ENCODE measurements at regions not wholly inside any gene's neighbourhood (a gene's known extent, or its start where the extent isn't known, plus 50 kb on each side); places are given as distances from the start of the nearest gene placed in this dataset.
"Not testable (repeated sequence)": the region's sequence is repeated elsewhere in the genome, so short reads cannot be mapped to it uniquely, and the experiment has no call there.

GRCh38 chr18:60895181-60895580 is 438.0 kb upstream of the CDH20 start:
- DNase-seq = no peak

- DNase-seq = no peak
Measured at GRCh38 chr18:60898111-60898510, 435.1 kb upstream of the CDH20 start.

- DNase-seq = no peak
Measured at GRCh38 chr18:60905699-60906098, 427.5 kb upstream of the CDH20 start.

- DNase-seq = no peak
Measured at GRCh38 chr18:60910534-60910933, 422.7 kb upstream of the CDH20 start.

- no peak for DNase-seq
Measured at GRCh38 chr18:60911504-60911903, 421.7 kb upstream of the CDH20 start.

- peak; percentile 22 for DNase-seq
Measured at GRCh38 chr18:60915160-60915559, 418.1 kb upstream of the CDH20 start.

- DNase-seq = not testable (repeated sequence)
Measured at GRCh38 chr18:60918862-60919261, 414.4 kb upstream of the CDH20 start.

GRCh38 chr18:60925892-60926291 is 407.3 kb upstream of the CDH20 start:
- DNase-seq = no peak

- DNase-seq = no peak
Measured at GRCh38 chr18:60929966-60930365, 403.3 kb upstream of the CDH20 start.

GRCh38 chr18:60935041-60935910 is 398.0 kb upstream of the CDH20 start:
- no peak for DNase-seq

GRCh38 chr18:60936101-60936500 is 397.1 kb upstream of the CDH20 start:
- no peak for DNase-seq

- DNase-seq = no peak
Measured at GRCh38 chr18:60943297-60943696, 389.9 kb upstream of the CDH20 start.

- no peak for DNase-seq
Measured at GRCh38 chr18:60950634-60951033, 382.6 kb upstream of the CDH20 start.

- DNase-seq = no peak
Measured at GRCh38 chr18:60951091-60951490, 382.1 kb upstream of the CDH20 start.

GRCh38 chr18:60962625-60963024 is 370.6 kb upstream of the CDH20 start:
- DNase-seq = peak; percentile 36

- no peak for DNase-seq
Measured at GRCh38 chr18:60965856-60966255, 367.4 kb upstream of the CDH20 start.

- DNase-seq = no peak
Measured at GRCh38 chr18:60966876-60967275, 366.4 kb upstream of the CDH20 start.

GRCh38 chr18:60975420-60975819 is 357.8 kb upstream of the CDH20 start:
- DNase-seq = no peak

- DNase-seq = no peak
Measured at GRCh38 chr18:60976976-60977375, 356.3 kb upstream of the CDH20 start.

- DNase-seq = no peak
Measured at GRCh38 chr18:60978338-60978737, 354.9 kb upstream of the CDH20 start.

- DNase-seq = no peak
Measured at GRCh38 chr18:60980422-60981005, 352.7 kb upstream of the CDH20 start.

- no peak for DNase-seq
Measured at GRCh38 chr18:60981682-60982328, 351.4 kb upstream of the CDH20 start.

- DNase-seq = no peak
Measured at GRCh38 chr18:60982329-60982695, 350.9 kb upstream of the CDH20 start.

- DNase-seq = no peak
Measured at GRCh38 chr18:60982928-60983327, 350.3 kb upstream of the CDH20 start.
